LNCAP (cell line): ENCODE measurements at regions not wholly inside any gene's neighbourhood (a gene's known extent, or its start where the extent isn't known, plus 50 kb on each side); places are given as distances from the start of the nearest gene placed in this dataset.

ENCODE experiments used
- CTCF ChIP-seq: fragments of 450-650 bp; IDR thresholded peaks from 2 replicates; pipeline ENCODE4 v1.5.1; 2017; ENCODE audit warnings: mild to moderate bottlenecking

GRCh38 chr2:196251132-196251531 lies 79.8 kb upstream of the STK17B start:
- TF ChIP-seq CTCF = no peak

- TF ChIP-seq CTCF = no peak
Observed at GRCh38 chr2:196252408-196253115, 81.2 kb upstream of the STK17B start.

- no peak for TF ChIP-seq CTCF
Observed at GRCh38 chr2:196253116-196253480, 81.7 kb upstream of the STK17B start.

- no peak for TF ChIP-seq CTCF
Observed at GRCh38 chr2:196256585-196256984, 85.2 kb upstream of the STK17B start.

GRCh38 chr2:196257086-196257485 lies 85.7 kb upstream of the STK17B start:
- no peak for TF ChIP-seq CTCF

- TF ChIP-seq CTCF = no peak
Observed at GRCh38 chr2:196258407-196258806, 87.0 kb upstream of the STK17B start.

GRCh38 chr2:196259507-196260481 lies 88.4 kb upstream of the STK17B start:
- TF ChIP-seq CTCF = no peak
